PC-3 (cell line): ENCODE measurements at regions not wholly inside any gene's neighbourhood (a gene's known extent, or its start where the extent isn't known, plus 50 kb on each side); places are given as distances from the start of the nearest gene placed in this dataset.

Experiments
- CTCF ChIP-seq: fragments of 300-600 bp; sonication (generic); conservative IDR thresholded peaks from 2 replicates; pipeline ENCODE4 v1.5.1; 2017; ENCODE audit warnings: antibody characterized with exemption, low read depth, mild to moderate bottlenecking, low read length
- EZH2 ChIP-seq: fragments of 300-600 bp; sonication (generic); IDR thresholded peaks from one replicate; pipeline ENCODE4 v1.6.1; 2017; ENCODE audit warnings: antibody characterized with exemption, mild to moderate bottlenecking, low read length; ENCODE audit not compliant: unreplicated experiment

- TF ChIP-seq CTCF (no peak), EZH2 (no peak)
These were observed 213.1 kb downstream of the CHRM2 start for GRCh38 chr7:137081321-137082093.
